NB4 (cell line): ENCODE measurements at regions not wholly inside any gene's neighbourhood (a gene's known extent, or its start where the extent isn't known, plus 50 kb on each side); places are given as distances from the start of the nearest gene placed in this dataset.
"Not testable (repeated sequence)": the region's sequence is repeated elsewhere in the genome, so short reads cannot be mapped to it uniquely, and the experiment has no call there.

Experiments
- DNase-seq: peaks from one replicate; pipeline ENCODE4 v3.0.0; 2010; ENCODE audit warnings: low read depth
- H3K4me3 ChIP-seq: one replicate; pipeline ENCODE4 v1.5.1; 2011; ENCODE audit warnings: mild to moderate bottlenecking, low read depth, low read length, moderate library complexity
- MYC ChIP-seq: IDR thresholded peaks from 2 replicates; pipeline ENCODE4 v1.6.1; 2011; ENCODE audit warnings: low read depth, low read length
- POLR2A ChIP-seq: IDR thresholded peaks from 2 replicates; pipeline ENCODE4 v1.6.1; 2011; ENCODE audit warnings: mild to moderate bottlenecking; ENCODE audit not compliant: insufficient read length; ENCODE audit errors: extremely low read depth
- TF ChIP-seq, protein P1 (sequence below): IDR thresholded peaks from one replicate; pipeline ENCODE4 v1.5.1; 2012; ENCODE audit warnings: low read depth, low read length
- TF ChIP-seq, protein P2 (sequence below): IDR thresholded peaks from 2 replicates; pipeline ENCODE4 v1.6.1; 2011; ENCODE audit warnings: low read depth, low read length

DNA sequence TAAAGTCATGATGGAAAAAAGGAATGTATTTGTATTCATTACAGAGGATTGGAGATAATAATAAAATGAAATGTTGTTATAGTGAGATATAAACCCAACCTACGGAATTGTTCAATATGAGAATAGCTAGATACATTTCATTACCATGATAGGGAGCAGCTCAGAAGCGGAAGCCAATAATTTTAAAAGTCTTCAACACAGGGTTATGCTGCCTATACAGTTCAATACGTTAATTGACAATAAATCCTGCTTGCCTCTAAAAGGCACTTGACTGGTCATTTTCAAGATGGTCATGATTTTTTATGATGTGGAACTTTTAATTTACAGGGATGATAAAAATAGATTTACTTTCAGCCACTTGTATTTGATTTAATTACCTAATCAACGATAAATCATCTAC lies 506.8 kb downstream of the TMEM114 start:
- H3K4me3 ChIP-seq = no peak overlapping the region
- no peak for DNase-seq
- TF ChIP-seq, protein P1, sequence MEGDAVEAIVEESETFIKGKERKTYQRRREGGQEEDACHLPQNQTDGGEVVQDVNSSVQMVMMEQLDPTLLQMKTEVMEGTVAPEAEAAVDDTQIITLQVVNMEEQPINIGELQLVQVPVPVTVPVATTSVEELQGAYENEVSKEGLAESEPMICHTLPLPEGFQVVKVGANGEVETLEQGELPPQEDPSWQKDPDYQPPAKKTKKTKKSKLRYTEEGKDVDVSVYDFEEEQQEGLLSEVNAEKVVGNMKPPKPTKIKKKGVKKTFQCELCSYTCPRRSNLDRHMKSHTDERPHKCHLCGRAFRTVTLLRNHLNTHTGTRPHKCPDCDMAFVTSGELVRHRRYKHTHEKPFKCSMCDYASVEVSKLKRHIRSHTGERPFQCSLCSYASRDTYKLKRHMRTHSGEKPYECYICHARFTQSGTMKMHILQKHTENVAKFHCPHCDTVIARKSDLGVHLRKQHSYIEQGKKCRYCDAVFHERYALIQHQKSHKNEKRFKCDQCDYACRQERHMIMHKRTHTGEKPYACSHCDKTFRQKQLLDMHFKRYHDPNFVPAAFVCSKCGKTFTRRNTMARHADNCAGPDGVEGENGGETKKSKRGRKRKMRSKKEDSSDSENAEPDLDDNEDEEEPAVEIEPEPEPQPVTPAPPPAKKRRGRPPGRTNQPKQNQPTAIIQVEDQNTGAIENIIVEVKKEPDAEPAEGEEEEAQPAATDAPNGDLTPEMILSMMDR = no peak
- TF ChIP-seq, protein P2, sequence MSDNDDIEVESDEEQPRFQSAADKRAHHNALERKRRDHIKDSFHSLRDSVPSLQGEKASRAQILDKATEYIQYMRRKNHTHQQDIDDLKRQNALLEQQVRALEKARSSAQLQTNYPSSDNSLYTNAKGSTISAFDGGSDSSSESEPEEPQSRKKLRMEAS = no peak
- TF ChIP-seq MYC = no peak
- no peak for TF ChIP-seq POLR2A

DNA sequence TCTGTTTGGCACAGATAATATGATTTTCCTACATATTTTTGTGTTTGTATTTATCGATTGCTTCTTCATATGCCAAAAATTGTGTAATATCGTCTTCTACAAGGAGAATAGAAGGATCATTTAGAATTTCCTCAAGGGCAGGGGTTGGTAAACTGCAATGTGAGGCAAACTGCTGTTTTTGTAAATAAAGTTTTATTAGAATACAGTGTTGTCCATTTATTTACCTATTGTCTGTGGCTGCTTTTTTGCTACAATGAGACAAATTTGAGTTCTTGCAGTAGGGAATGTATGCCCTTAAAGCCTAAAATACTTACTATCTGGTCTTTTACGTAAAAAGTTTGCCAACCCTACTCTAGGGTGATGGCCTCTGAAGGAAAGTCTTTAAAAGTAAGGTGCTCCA lies 509.5 kb downstream of the TMEM114 start:
- TF ChIP-seq, protein P1 = no peak
- TF ChIP-seq MYC = no peak
- TF ChIP-seq POLR2A = no peak
- TF ChIP-seq, protein P2 = no peak
- no peak for DNase-seq
- H3K4me3 ChIP-seq = no peak overlapping the region

DNA sequence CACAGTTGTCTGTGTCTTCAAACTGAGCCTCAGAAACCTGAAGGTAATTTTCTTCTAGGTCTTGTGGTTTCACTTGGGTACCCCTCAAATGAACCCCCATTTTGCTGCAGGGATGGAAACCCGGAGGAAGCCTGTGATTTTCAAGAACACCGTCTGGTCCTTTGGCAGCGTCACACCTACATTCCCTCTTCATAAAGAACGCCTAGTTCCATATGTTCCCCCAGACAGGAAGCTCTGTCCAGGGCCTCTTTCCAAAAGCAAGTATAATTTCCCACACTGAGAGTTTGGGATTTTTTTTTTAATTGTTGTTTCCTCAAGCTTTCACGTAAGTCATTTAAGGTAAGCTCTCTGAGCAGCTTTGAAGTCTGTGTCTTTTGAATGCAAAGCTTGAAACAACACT lies 515.0 kb downstream of the TMEM114 start:
- DNase-seq = no peak
- no peak overlapping the region for H3K4me3 ChIP-seq
- TF ChIP-seq MYC = no peak
- TF ChIP-seq, protein P1 = no peak
- no peak for TF ChIP-seq POLR2A
- TF ChIP-seq, protein P2 = no peak

DNA sequence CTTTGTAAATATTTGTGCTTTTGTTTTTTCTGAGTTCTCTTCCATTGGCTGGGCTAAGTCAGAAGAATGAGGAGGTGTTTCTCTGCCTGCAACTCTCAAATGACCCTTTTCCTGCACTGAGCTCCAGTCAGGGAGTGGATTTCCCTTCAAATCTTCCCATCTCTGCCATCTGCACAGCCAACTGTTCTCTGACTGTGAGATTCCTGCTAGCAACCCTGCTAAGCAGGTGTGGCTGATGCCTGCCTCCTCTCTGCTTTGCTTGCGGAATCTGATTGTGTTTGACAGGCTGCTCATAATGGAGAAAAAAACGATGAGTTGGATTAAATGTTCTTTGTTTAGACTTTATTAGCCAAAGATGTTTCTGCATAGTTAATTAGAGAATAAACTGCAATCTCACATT lies 519.8 kb downstream of the TMEM114 start:
- no peak for DNase-seq
- TF ChIP-seq POLR2A (no peak), MYC (no peak)
- TF ChIP-seq, protein P1 = no peak
- TF ChIP-seq, protein P2 = no peak
- no peak overlapping the region for H3K4me3 ChIP-seq

DNA sequence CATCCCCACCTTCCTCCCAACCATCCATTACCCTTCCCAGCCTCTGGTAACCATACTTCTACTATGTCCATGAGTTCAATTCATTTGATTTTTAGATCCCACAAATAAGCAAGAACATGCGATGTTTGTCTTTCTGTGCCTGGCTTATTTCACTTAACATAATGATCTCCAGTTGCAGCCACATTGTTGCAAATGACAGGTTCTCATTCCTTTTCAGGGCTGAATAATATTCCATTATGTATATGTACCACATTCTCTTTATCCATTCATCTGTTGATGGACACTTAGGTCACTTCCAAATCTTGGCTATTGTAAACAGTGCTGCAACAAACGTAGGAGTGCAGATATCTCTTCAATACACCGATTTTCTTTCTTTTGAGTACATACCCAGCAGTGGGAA lies 522.1 kb downstream of the TMEM114 start:
- not testable (repeated sequence) for H3K4me3 ChIP-seq, DNase-seq

DNA sequence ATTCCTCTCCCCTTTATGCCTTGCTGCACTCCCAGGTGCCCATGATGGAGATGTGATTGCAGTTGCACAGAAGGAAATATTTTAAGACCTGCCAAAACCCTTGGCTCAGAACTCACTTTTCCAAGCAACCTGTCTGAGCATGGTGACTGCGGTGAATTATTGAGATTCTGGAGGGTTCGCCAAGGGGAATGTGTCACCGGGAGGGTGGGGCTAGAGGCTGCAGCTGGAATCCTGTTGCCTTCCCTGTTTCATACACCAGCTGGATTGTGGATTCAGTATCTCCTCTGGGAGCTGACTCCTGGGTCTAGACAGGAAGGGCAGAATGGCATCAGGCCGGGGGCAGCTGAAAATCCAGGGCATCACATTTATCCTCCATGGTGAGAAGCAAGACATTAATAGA lies 527.2 kb downstream of the TMEM114 start:
- TF ChIP-seq MYC (no peak), POLR2A (no peak)
- TF ChIP-seq, protein P2 = no peak
- TF ChIP-seq, protein P1 = no peak
- DNase-seq = no peak
- H3K4me3 ChIP-seq = no peak overlapping the region

DNA sequence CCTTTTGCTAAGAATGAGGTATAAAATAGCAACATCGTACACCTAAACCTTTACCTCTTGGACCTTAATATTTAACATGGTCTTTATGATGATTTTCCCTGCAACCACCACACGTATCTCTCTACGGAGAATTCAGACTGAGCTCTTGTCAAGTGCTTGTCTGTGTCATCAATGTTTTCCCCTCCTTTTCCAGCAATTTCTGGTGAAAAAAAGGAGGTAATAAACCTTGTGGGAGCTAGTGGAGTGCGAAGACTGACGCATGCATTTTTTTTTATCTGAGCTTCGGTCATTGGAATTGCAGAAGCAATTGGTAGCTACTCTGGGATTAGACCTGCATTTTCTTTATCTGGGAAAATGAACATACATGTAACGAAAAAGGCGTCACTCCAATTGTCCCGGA lies 527.6 kb downstream of the TMEM114 start:
- DNase-seq = no peak
- no peak overlapping the region for H3K4me3 ChIP-seq
- TF ChIP-seq, protein P2 = no peak
- TF ChIP-seq POLR2A (no peak), MYC (no peak)
- TF ChIP-seq, protein P1 = no peak
